OCI-LY7 (cell line): ENCODE measurements at regions not wholly inside any gene's neighbourhood (a gene's known extent, or its start where the extent isn't known, plus 50 kb on each side); places are given as distances from the start of the nearest gene placed in this dataset.

Experiments used
- CTCF ChIP-seq: fragments of 200-600 bp; sonication (generic); conservative IDR thresholded peaks from 2 replicates; pipeline ENCODE4 v1.5.1; 2014; ENCODE audit warnings: mild to moderate bottlenecking, antibody characterized with exemption, low read length, moderate library complexity, mixed read lengths
- EZH2phosphoT487 ChIP-seq: fragments of 200-600 bp; sonication (generic); IDR thresholded peaks from 2 replicates; pipeline ENCODE4 v1.6.1; 2018; ENCODE audit warnings: low read depth, borderline replicate concordance, mild to moderate bottlenecking, mixed run types, antibody characterized with exemption, low read length, moderate library complexity, mixed read lengths

GRCh38 chr4:19809989-19810388 lies 441.7 kb upstream of the SLIT2 start:
- no peak for TF ChIP-seq CTCF
- TF ChIP-seq EZH2phosphoT487, result no peak
